GM21390 (cell line): ENCODE measurements at regions not wholly inside any gene's neighbourhood (a gene's known extent, or its start where the extent isn't known, plus 50 kb on each side); places are given as distances from the start of the nearest gene placed in this dataset.
"Not testable (repeated sequence)": the region's sequence is repeated elsewhere in the genome, so short reads cannot be mapped to it uniquely, and the experiment has no call there.

ENCODE experiments used
- ATAC-seq: cut with Tn5 transposase; IDR thresholded peaks from one replicate; pipeline ENCODE4 v1.9.1; 2021; ENCODE audit not compliant: unreplicated experiment

- no peak for ATAC-seq
These were observed 181.6 kb upstream of the SOX14 start for GRCh38 chr3:137582484-137582883.

DNA sequence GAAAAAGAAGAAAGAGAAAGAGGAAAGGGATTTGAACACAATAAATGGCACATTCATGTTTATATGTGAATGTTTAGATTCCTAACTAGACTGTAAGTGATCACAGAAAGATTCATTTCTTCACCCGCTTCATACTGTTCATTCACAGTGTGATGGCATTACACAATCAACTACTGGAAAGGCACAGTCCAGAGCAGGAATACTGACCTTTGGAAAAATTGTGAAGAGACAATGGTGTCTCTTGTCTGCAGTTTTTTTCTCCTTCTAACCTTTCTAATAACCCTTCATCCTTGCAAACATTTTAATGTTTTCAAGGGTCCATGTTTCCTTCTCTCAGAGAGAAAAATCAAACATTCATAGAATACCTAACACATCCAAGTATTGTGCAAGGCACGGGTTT lies 180.9 kb upstream of the SOX14 start:
- ATAC-seq, result no peak

DNA sequence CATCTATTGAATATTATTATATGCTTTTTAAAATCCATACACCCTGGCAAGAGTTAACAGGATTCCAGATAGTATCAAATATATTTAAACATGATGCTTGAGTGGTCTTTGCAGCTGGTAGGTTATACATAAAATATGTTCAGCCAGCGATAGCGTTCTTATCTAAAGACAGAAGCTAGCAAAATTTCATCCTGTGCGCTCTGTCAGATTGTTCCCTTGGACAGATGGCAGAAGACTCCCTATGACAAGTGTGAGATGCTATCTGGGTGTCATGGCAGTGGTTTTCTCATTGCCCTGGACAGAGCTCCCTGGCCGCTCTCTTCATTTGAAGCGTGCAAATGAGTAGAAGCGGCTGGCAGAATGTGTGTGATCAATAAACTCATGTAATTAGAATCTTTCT lies 175.2 kb upstream of the SOX14 start:
- no peak for ATAC-seq

DNA sequence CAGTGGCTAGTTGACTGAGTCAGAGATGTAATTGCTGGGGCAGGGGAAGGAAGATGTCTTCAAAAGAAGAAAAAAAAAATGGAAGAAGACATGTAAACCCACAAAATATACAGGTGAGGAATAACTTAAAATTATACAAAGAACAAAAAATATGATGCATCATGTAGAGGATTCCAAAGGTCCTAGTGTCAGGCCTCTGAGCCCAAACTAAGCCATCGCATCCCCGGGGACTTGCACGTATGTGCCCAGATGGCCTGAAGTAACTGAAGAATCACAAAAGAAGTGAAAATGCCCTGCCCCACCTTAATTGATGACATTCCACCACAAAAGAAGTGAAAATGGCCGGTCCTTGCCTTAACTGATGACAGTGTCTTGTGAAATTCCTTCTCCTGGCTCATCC lies 168.7 kb upstream of the SOX14 start:
- not testable (repeated sequence) for ATAC-seq

DNA sequence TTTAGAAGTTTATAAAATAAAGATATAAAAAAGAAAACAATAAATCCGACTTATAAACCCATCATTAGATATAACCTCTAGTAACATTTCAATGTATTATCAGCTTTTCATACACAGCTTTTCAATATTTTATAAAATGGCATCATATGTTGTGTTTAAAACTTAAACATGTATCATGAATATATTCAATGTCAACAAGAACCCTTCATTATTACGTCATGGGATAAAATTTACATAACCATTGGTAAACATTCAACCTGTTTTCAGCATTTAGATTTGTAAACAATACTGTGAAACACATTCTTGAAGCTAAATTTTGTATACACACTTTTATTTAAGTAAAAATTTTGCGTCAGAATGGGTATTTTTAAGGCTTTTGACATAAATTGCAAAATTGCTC lies 153.4 kb upstream of the SOX14 start:
- no peak for ATAC-seq

DNA sequence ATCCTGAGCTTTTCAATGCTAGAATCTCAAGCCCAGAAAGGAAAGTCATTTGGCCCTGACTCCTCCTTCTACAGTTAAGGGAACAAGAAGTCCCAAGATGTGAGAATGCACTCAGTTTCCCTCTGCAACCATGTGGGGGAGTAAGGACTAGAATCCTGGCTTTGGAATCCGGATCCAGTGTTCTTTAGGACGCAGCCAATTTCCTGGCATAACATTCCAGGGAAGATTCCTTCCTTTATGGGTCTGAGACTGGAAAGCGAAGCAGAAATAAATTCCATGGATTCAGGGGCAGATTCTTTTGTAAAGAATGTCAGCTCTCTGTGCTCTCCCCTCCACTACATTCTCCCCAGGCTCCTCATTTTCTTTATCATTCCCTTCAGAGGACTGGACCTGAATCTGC lies 151.8 kb upstream of the SOX14 start:
- no peak for ATAC-seq

DNA sequence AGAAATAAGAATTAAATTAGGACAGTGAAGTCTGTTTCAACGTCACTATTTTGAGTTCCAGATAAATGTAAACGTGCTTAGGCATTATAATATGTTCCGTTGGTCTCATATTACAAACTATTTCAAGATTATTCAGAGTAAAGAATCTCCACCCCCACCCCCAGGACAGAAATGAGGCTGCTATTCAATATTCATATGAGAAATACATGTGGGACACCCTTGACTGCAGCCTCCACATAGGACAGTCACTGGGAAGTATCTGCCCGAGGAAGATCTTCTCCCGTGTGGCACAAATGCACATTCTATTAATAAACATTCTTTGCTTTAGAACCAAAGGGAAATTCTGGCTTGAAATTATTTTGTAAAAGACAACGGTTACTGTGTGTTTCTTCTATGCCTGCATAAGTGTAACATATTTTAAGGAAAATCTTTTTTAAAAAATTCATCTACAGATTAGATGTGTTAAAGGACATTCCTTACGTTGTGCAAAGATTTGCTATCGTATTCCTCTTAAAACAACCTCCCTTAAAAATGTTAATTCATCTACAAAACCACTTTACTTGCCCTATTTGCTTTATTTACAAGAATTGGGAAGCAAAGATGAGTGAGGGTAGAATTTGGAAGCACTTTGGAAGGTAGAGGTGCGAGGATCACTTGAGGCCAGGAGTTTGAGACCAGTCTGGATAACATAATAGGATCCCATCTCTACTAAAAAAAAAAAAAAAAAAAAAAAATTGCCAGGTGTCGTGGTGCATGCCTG lies 148.3 kb upstream of the SOX14 start:
- ATAC-seq, result no peak

DNA sequence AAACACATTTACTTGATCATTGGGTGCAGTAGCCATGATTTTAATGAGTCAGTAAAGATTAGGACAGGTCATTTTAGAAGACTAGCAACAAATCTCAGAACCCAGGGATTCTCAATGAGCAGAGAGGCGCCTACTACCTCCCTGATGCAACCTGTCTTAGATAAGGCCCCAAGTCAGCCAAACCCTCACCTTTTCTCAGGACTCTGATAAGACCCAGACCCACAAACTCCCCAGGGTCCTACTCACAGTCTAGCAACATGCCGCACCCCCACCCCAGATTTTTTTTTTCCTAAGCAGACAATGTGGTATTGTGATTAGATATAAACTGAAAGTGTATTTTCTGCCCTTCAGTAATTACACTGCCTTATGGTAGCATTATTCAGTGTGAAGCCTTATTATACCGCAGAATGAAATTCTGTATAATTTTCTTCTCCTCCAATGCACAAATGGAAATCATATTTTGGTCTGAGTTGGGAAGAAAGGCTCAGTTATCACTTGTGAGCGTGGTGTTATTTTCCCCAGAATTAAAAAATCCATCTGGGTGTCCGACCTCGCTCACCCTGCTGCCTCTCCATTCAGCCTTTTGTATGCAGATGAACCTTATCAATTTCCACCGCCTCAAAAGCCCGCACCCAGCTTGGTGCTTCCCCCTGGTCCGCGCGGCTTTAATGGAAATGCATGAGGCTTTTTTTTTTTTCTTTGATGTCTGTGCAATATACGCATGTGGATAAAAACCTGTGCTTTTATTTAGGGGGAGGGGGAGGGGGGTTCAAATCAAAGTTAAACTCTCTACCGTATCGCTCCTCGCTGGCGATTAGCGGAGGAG lies 122.0 kb upstream of the SOX14 start:
- no peak for ATAC-seq

GRCh38 chr3:137642831-137643230 lies 121.3 kb upstream of the SOX14 start:
- ATAC-seq, result no peak

DNA sequence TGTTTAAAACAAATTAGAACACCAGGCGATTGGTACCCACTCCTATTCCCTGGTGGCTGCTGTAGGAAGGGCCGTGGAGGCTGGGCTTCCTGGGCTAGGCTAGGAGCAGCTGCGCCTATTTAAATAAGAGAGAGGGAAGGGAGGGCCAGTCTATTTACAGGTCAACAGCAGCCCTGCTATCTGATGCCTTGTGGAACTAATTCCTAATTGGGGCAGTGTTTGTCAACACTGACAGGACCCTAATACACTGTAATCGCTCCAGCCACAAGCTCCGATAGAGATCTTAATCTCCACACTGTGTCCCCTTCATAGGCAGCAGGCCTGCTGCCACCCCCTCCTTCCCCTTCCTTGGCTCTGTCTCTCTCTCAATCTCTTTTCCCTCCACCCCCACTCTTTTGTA lies 116.9 kb upstream of the SOX14 start:
- ATAC-seq, result no peak

DNA sequence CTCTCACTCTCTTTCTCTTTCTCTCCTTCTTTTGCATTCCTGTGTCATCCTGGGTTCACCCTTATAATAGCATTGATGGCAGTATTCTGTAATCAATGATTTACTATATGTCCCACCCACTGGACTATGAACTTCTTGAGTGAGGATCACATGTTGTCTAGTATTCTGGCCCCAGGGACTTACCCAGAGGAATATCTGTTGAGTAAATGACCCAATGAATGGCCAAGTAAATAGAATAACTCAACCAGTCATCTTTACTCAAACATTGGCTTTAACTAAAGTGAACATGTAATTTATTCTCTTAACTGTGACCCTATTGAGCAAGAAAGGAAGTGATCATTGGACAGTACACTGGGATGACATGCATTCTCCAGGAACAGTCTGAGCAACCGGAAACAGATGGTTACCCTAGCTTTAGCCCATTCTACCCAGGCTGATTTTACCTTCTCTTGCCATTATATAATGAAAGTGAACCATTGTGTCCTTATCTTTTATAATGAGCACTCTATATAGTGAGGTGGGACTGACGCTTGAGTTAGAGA lies 94.5 kb upstream of the SOX14 start:
- ATAC-seq, result no peak

GRCh38 chr3:137687181-137687879 lies 76.8 kb upstream of the SOX14 start:
- ATAC-seq, result no peak

GRCh38 chr3:137692803-137693431 lies 71.2 kb upstream of the SOX14 start:
- ATAC-seq, result no peak

DNA sequence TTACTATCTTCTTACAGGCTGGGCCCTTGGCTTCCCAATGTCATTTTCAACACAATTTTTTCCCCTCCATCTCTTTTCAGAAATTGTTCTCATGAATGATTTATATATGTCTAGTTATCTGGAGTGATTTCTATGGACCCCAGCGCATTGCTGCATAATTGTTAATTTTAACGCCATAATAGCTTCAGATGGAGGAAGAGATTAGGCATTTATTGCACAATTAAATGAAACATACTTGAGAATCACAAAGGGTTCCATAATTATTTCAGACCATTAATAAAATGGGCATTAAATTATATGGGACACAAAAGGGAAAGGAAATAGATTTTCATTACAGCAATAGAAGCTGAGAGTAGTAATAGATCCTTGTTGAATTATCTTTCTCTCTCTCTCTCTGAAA lies 70.3 kb upstream of the SOX14 start:
- ATAC-seq, result no peak

GRCh38 chr3:137694836-137695235 lies 69.3 kb upstream of the SOX14 start:
- ATAC-seq, result no peak

DNA sequence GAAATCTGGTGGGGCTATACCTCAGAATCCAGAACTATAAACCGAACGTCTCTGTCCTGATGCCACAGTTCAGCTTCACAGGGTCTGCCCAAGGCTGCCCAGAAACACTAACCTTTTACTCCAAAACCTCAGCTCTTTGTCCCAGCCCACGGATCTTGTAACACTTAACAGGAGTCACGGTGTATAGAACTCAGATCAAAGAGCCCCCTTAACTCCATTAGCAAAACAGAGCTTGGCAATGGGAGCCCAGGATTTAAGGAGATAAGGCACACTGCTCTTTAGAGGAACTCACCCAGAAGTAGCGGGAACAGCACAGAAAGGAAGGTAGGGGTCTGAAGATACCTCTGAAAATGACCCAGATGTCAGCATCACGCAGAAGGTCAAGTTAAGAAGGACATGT lies 68.8 kb upstream of the SOX14 start:
- no peak for ATAC-seq

- ATAC-seq, result no peak
These were observed 55.0 kb upstream of the SOX14 start for GRCh38 chr3:137709011-137709601.

DNA sequence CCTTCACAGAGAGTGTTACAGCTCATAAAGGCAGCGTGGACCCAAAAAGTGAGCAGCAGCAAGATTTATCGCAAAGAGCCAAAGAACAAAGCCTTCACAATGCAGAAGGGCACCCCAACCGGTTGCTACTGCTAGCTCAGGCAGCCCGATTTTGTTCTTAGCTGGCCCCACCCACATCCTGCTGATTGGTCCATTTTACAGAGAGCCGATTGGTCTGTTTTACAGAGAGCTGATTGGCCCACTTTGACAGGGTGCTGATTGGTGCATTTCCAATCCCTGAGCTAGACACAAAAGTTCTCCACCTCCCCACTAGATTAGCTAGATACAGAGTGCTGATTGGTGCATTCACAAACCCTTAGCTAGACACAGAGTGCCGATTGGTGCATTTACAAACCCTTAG lies 50.1 kb upstream of the SOX14 start:
- ATAC-seq, result not testable (repeated sequence)
